Caki2 (cell line): ENCODE measurements at regions not wholly inside any gene's neighbourhood (a gene's known extent, or its start where the extent isn't known, plus 50 kb on each side); places are given as distances from the start of the nearest gene placed in this dataset.
A peak's percentile ranks its signal among the peaks of the same experiment; 100 is the strongest.
"Not testable (repeated sequence)": the region's sequence is repeated elsewhere in the genome, so short reads cannot be mapped to it uniquely, and the experiment has no call there.

ENCODE experiments used
- DNase-seq: peaks from one replicate; pipeline ENCODE4 v3.0.0-alpha.2; 2015; ENCODE audit warnings: low read depth
- in situ Hi-C: cut with HindIII; loops from 2 replicates; pipeline ENCODE4 v1.10.0; 2016; ENCODE audit warnings: low sequenced_read_pairs, low pct_unique_long_range_greater_than_20kb, mixed read lengths

- in situ Hi-C loops: no loop called here
- DNase-seq: no peak
These were observed 262.9 kb downstream of the ASMT start for GRCh38 chrX:1877780-1878179.

- in situ Hi-C loops, DNase-seq: not testable (repeated sequence)
These were observed 266.3 kb downstream of the ASMT start for GRCh38 chrX:1880884-1881817.

- in situ Hi-C loops: no loop called here
- no peak for DNase-seq
These were observed 268.9 kb downstream of the ASMT start for GRCh38 chrX:1883772-1884171.

- in situ Hi-C loops: no loop called here
- DNase-seq: no peak
These were observed 269.6 kb downstream of the ASMT start for GRCh38 chrX:1884446-1884845.

GRCh38 chrX:1885116-1885515 is 270.3 kb downstream of the ASMT start:
- DNase-seq: no peak
- in situ Hi-C loops: no loop called here

GRCh38 chrX:1888305-1888704 is 273.4 kb downstream of the ASMT start:
- DNase-seq, in situ Hi-C loops: not testable (repeated sequence)

GRCh38 chrX:1894026-1894294 is 279.1 kb downstream of the ASMT start:
- in situ Hi-C loops: no loop called here
- no peak for DNase-seq

GRCh38 chrX:1894740-1895139 is 279.9 kb downstream of the ASMT start:
- in situ Hi-C loops: no loop called here
- no peak for DNase-seq

GRCh38 chrX:1895583-1895982 is 280.7 kb downstream of the ASMT start:
- DNase-seq: no peak
- in situ Hi-C loops: no loop called here

- DNase-seq: no peak
- in situ Hi-C loops: no loop called here
These were observed 285.0 kb downstream of the ASMT start for GRCh38 chrX:1899841-1900240.

GRCh38 chrX:1902901-1903235 is 288.0 kb downstream of the ASMT start:
- in situ Hi-C loops: no loop called here
- DNase-seq: no peak

GRCh38 chrX:1903236-1903935 is 288.5 kb downstream of the ASMT start:
- in situ Hi-C loops: no loop called here
- DNase-seq: peak; percentile 33

GRCh38 chrX:1904663-1905218 is 289.9 kb downstream of the ASMT start:
- in situ Hi-C loops: no loop called here
- DNase-seq: no peak

- in situ Hi-C loops: no loop called here
- no peak for DNase-seq
These were observed 291.2 kb downstream of the ASMT start for GRCh38 chrX:1906028-1906427.

- in situ Hi-C loops, DNase-seq: not testable (repeated sequence)
These were observed 294.1 kb downstream of the ASMT start for GRCh38 chrX:1908996-1909395.

GRCh38 chrX:1909419-1910206 is 294.8 kb downstream of the ASMT start:
- no peak for DNase-seq
- in situ Hi-C loops: no loop called here

GRCh38 chrX:1910207-1910470 is 295.3 kb downstream of the ASMT start:
- in situ Hi-C loops: no loop called here
- no peak for DNase-seq

- DNase-seq: no peak
- in situ Hi-C loops: no loop called here
These were observed 296.7 kb downstream of the ASMT start for GRCh38 chrX:1911401-1912128.
